NAMALWA (cell line): ENCODE measurements at regions not wholly inside any gene's neighbourhood (a gene's known extent, or its start where the extent isn't known, plus 50 kb on each side); places are given as distances from the start of the nearest gene placed in this dataset.

Experiments
- DNase-seq: peaks from one replicate; pipeline ENCODE4 v3.0.0-alpha.2; 2015; ENCODE audit warnings: low spot score

GRCh38 chr3:30169487-30169886 lies 436.9 kb upstream of the TGFBR2 start:
- no peak for DNase-seq

GRCh38 chr3:30170681-30171438 lies 435.5 kb upstream of the TGFBR2 start:
- DNase-seq, result no peak

- no peak for DNase-seq
Observed at GRCh38 chr3:30174357-30174756, 432.0 kb upstream of the TGFBR2 start.

GRCh38 chr3:30180310-30181177 lies 425.9 kb upstream of the TGFBR2 start:
- no peak for DNase-seq

- no peak for DNase-seq
Observed at GRCh38 chr3:30181178-30181465, 425.3 kb upstream of the TGFBR2 start.

GRCh38 chr3:30181581-30181980 lies 424.8 kb upstream of the TGFBR2 start:
- no peak for DNase-seq

GRCh38 chr3:30183421-30183820 lies 423.0 kb upstream of the TGFBR2 start:
- no peak for DNase-seq

GRCh38 chr3:30184091-30184810 lies 422.1 kb upstream of the TGFBR2 start:
- no peak for DNase-seq

- no peak for DNase-seq
Observed at GRCh38 chr3:30185872-30186271, 420.5 kb upstream of the TGFBR2 start.

GRCh38 chr3:30186741-30187219 lies 419.6 kb upstream of the TGFBR2 start:
- DNase-seq, result no peak

GRCh38 chr3:30187366-30187765 lies 419.0 kb upstream of the TGFBR2 start:
- no peak for DNase-seq

GRCh38 chr3:30188713-30189112 lies 417.7 kb upstream of the TGFBR2 start:
- DNase-seq, result no peak

GRCh38 chr3:30189900-30190299 lies 416.5 kb upstream of the TGFBR2 start:
- DNase-seq, result no peak

GRCh38 chr3:30193625-30194044 lies 412.8 kb upstream of the TGFBR2 start:
- no peak for DNase-seq

- no peak for DNase-seq
Observed at GRCh38 chr3:30195352-30195751, 411.0 kb upstream of the TGFBR2 start.

- DNase-seq, result no peak
Observed at GRCh38 chr3:30198162-30198561, 408.2 kb upstream of the TGFBR2 start.

GRCh38 chr3:30199096-30199759 lies 407.2 kb upstream of the TGFBR2 start:
- DNase-seq, result peak; percentile 72

- no peak for DNase-seq
Observed at GRCh38 chr3:30199855-30200254, 406.5 kb upstream of the TGFBR2 start.

- DNase-seq, result no peak
Observed at GRCh38 chr3:30201715-30202114, 404.7 kb upstream of the TGFBR2 start.

- no peak for DNase-seq
Observed at GRCh38 chr3:30203301-30203700, 403.1 kb upstream of the TGFBR2 start.

- DNase-seq, result no peak
Observed at GRCh38 chr3:30204126-30204525, 402.3 kb upstream of the TGFBR2 start.

GRCh38 chr3:30206051-30206450 lies 400.4 kb upstream of the TGFBR2 start:
- no peak for DNase-seq
